ENCODE measurements at regions not wholly inside any gene's neighbourhood (a gene's known extent, or its start where the extent isn't known, plus 50 kb on each side); places are given as distances from the start of the nearest gene placed in this dataset.

DNA sequence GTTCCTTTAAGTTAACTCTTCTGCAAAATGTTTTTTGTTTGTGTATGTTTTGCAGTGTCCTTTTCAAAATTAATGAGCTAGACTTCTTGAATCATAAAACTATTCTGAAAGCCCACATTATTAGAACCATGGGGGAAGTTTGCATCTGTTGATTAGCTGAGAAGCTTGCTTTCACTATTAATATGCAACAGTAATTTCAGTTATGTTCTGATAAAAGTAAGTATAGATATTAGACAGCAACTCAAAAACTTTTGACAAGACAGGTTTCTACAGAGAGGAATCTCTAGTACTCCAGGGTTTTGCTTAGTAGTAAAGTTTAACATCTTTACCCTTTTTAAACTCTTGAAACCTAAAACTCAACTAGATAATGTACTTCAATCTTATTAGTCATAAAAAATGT lies 147.8 kb downstream of the UBE2E3 start:
- no peaks in the 10 kb centered on the region for H3K9me3 ChIP-seq (ENCODE audit: control insufficient read depth in 2 of 2, insufficient read depth in 1 of 2, low read depth in 1 of 2, low read length in 1 of 2)

DNA sequence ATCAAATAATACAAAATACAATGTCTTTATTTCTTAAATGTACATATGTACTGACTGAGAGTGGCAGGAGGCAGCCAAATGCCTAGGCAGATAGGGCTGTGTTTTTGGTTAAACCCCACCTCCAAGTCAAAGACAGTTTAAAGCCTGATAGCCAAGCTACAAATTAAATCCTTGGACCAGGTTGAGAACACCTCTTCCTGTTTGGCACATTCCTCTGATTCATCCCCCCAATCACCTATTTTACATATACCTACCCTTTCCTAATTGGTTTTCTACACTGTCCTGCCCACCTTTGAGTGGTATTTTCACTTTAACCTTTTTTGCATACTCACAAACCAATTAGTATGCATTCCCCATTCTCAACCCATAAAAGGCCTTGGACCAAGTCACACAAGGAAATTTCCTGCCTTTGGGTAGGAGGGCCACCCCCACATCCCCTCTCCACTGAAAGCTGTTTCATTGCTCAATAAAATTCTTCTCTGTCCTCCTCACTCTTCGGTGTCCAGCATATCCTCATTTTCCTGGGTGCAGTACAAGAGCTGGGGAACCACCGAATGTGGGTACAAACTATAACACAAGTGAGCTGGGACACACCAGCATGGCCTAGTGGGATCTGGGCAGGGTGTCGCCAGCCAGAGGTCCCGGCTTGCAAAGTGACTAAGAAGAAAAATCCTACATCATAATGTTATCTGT lies 149.1 kb downstream of the UBE2E3 start:
- H3K4me3 ChIP-seq (ENCODE audit: low read depth in 1 of 2, low read length in 2 of 2): no peak overlapping the region
- H3K9me3 ChIP-seq (ENCODE audit: control insufficient read depth in 2 of 2, insufficient read depth in 1 of 2, low read depth in 1 of 2, low read length in 1 of 2): no peaks in the 10 kb centered on the region
- no peak overlapping the region for H3K27ac ChIP-seq (ENCODE audit: low read depth in 2 of 2, low read length in 1 of 2)
- no peaks in the 10 kb centered on the region for H3K27me3 ChIP-seq (ENCODE audit: control insufficient read depth in 1 of 2, insufficient read depth in 2 of 2, low read length in 2 of 2)
- H3K4me1 ChIP-seq (ENCODE audit: control insufficient read depth in 2 of 2, insufficient read depth in 2 of 2, low read length in 1 of 2): no peaks in the 10 kb centered on the region
- H3K36me3 ChIP-seq (ENCODE audit: control insufficient read depth in 2 of 2, insufficient read depth in 2 of 2, low read length in 1 of 2): no peaks in the 10 kb centered on the region
- WGBS, 2 donors: 83 to 89% methylated on average over 4 of the region's 4 CpGs

More for the DNA sequence above, 147.8 kb downstream of the UBE2E3 start:
- H3K4me3 ChIP-seq (ENCODE audit: low read depth in 1 of 2, low read length in 2 of 2): no peak overlapping the region
- H3K27me3 ChIP-seq (ENCODE audit: control insufficient read depth in 1 of 2, insufficient read depth in 2 of 2, low read length in 2 of 2): no peaks in the 10 kb centered on the region
- no peak overlapping the region for H3K27ac ChIP-seq (ENCODE audit: low read depth in 2 of 2, low read length in 1 of 2)
- H3K36me3 ChIP-seq (ENCODE audit: control insufficient read depth in 2 of 2, insufficient read depth in 2 of 2, low read length in 1 of 2): no peaks in the 10 kb centered on the region
- no peaks in the 10 kb centered on the region for H3K4me1 ChIP-seq (ENCODE audit: control insufficient read depth in 2 of 2, insufficient read depth in 2 of 2, low read length in 1 of 2)

DNA sequence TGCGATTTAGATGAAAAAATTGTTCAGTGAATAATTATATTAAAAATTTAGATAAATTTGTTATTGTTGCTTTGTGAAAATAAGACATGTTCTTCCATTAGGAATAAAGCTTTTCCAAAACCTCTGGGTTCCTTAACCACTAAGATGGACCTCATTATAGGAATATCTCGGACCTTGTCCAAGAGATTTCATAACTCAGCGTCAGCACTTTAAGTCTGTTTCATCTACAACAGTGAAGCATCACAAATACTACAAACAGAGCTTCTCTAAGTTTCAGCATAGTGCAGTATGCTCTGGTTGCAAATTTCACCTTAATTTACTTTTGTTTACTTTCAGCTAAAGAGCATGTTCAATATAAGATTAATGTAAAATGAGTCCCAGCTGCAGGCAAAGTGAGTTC lies 150.3 kb downstream of the UBE2E3 start:
- Histone ChIP-seq H3K4me1 (ENCODE audit: control insufficient read depth in 2 of 2, insufficient read depth in 2 of 2, low read length in 1 of 2) (no peaks in the 10 kb centered on the region), H3K4me3 (ENCODE audit: low read depth in 1 of 2, low read length in 2 of 2) (no peak overlapping the region), H3K36me3 (ENCODE audit: control insufficient read depth in 2 of 2, insufficient read depth in 2 of 2, low read length in 1 of 2) (no peaks in the 10 kb centered on the region), H3K27me3 (ENCODE audit: control insufficient read depth in 1 of 2, insufficient read depth in 2 of 2, low read length in 2 of 2) (no peaks in the 10 kb centered on the region), H3K27ac (ENCODE audit: low read depth in 2 of 2, low read length in 1 of 2) (no peak overlapping the region), H3K9me3 (ENCODE audit: control insufficient read depth in 2 of 2, insufficient read depth in 1 of 2, low read depth in 1 of 2, low read length in 1 of 2) (no peaks in the 10 kb centered on the region)
- 77 to 78% methylated on average over 3 of the region's 3 CpGs for WGBS, 2 donors

DNA sequence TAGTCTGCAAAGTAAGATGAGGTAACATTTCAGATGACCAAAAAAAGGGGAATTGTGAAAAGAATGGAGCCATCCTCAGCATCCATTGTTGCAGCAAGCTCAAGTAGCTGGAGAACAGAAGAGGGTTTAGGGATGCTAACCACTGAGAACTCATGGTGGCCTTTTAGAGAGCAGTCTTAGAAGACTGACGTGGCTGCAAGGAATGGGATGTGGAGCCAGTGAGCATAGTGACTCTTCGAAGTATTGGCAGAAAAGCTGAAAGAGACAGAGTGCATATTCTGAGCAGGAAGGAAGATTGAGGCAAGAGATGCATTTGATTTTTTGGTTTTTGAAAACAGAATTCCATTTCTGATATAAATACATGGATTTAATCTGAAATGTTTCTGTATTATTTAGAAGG lies 151.2 kb downstream of the UBE2E3 start:
- Histone ChIP-seq H3K4me1 (ENCODE audit: control insufficient read depth in 2 of 2, insufficient read depth in 2 of 2, low read length in 1 of 2) (no peaks in the 10 kb centered on the region), H3K27ac (ENCODE audit: low read depth in 2 of 2, low read length in 1 of 2) (no peak overlapping the region), H3K9me3 (ENCODE audit: control insufficient read depth in 2 of 2, insufficient read depth in 1 of 2, low read depth in 1 of 2, low read length in 1 of 2) (no peaks in the 10 kb centered on the region), H3K36me3 (ENCODE audit: control insufficient read depth in 2 of 2, insufficient read depth in 2 of 2, low read length in 1 of 2) (no peaks in the 10 kb centered on the region), H3K27me3 (ENCODE audit: control insufficient read depth in 1 of 2, insufficient read depth in 2 of 2, low read length in 2 of 2) (no peaks in the 10 kb centered on the region), H3K4me3 (ENCODE audit: low read depth in 1 of 2, low read length in 2 of 2) (no peak overlapping the region)
- WGBS, 2 donors: 58 to 66% methylated on average over 2 of the region's 2 CpGs

DNA sequence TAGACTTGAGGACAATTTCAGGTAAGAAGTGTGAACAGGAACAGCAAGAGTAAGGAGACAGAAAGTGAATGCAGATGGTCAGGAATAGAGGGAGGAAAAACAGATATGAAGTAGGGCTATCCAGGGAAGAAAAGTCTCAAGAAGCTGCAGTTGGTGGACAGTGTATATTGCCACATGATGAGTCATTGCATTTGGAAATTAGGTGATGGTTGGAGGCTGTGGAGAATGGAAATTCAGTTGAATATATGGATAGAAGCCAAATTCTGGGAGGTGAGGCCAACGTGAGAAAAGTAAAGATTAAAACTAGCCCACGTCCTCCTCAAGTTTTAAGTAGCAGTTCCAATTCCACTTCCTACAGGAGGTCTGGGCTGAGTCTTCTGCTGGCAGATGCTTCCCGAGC lies 158.4 kb downstream of the UBE2E3 start:
- Histone ChIP-seq H3K4me3 (ENCODE audit: low read depth in 1 of 2, low read length in 2 of 2) (no peak overlapping the region), H3K36me3 (ENCODE audit: control insufficient read depth in 2 of 2, insufficient read depth in 2 of 2, low read length in 1 of 2) (no peaks in the 10 kb centered on the region), H3K4me1 (ENCODE audit: control insufficient read depth in 2 of 2, insufficient read depth in 2 of 2, low read length in 1 of 2) (no peaks in the 10 kb centered on the region), H3K27me3 (ENCODE audit: control insufficient read depth in 1 of 2, insufficient read depth in 2 of 2, low read length in 2 of 2) (no peaks in the 10 kb centered on the region), H3K27ac (ENCODE audit: low read depth in 2 of 2, low read length in 1 of 2) (no peak overlapping the region), H3K9me3 (ENCODE audit: control insufficient read depth in 2 of 2, insufficient read depth in 1 of 2, low read depth in 1 of 2, low read length in 1 of 2) (no peaks in the 10 kb centered on the region)
- WGBS, 2 donors: 56 to 63% methylated on average over 3 of the region's 3 CpGs

DNA sequence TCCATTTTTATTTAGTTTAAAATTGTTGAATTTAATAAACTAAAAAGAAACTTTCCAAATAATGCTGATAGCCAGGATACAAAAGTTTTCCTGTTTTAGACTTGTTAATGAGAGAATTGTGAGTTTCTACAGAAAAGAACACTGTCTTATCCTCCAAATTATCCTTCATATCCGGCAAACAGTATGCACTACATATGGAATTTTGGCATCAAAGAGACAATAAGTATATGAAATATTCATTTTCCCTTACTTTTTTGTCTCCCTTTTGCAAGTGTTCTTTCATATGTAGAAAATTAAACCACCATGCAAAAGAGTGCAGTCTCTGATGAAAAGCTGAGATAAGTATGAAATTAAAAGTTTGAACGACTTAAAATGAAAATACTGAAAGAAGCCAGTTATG lies 159.4 kb downstream of the UBE2E3 start:
- Histone ChIP-seq H3K27ac (ENCODE audit: low read depth in 2 of 2, low read length in 1 of 2) (no peak overlapping the region), H3K4me1 (ENCODE audit: control insufficient read depth in 2 of 2, insufficient read depth in 2 of 2, low read length in 1 of 2) (no peaks in the 10 kb centered on the region), H3K4me3 (ENCODE audit: low read depth in 1 of 2, low read length in 2 of 2) (no peak overlapping the region), H3K27me3 (ENCODE audit: control insufficient read depth in 1 of 2, insufficient read depth in 2 of 2, low read length in 2 of 2) (no peaks in the 10 kb centered on the region), H3K9me3 (ENCODE audit: control insufficient read depth in 2 of 2, insufficient read depth in 1 of 2, low read depth in 1 of 2, low read length in 1 of 2) (no peaks in the 10 kb centered on the region), H3K36me3 (ENCODE audit: control insufficient read depth in 2 of 2, insufficient read depth in 2 of 2, low read length in 1 of 2) (no peaks in the 10 kb centered on the region)
- 51 to 69% methylated on average over 2 of the region's 2 CpGs for WGBS, 2 donors

DNA sequence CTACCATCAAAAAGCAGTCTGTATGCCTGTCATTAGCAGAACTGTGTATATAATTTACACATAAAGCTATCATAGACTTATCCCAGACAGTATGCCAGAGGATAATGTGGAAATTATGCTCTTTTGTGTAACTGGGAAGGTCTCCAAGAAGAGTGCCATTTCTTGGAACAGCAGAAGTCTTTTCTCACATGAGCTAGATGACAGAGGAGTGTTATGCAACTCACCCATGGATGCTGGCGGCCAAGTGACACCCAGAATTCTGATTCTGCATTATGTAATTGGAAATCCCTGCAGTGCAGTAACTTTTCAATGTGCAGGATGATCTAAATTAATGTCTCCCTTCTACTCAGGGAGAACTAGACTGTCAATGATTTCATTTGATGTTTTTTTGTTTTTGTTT lies 160.0 kb downstream of the UBE2E3 start:
- H3K27me3 ChIP-seq (ENCODE audit: control insufficient read depth in 1 of 2, insufficient read depth in 2 of 2, low read length in 2 of 2): no peaks in the 10 kb centered on the region
- no peak overlapping the region for H3K27ac ChIP-seq (ENCODE audit: low read depth in 2 of 2, low read length in 1 of 2)
- H3K9me3 ChIP-seq (ENCODE audit: control insufficient read depth in 2 of 2, insufficient read depth in 1 of 2, low read depth in 1 of 2, low read length in 1 of 2): no peaks in the 10 kb centered on the region
- WGBS, 2 donors: 39 to 45% methylated on average over 1 of the region's 1 CpG
- H3K4me1 ChIP-seq (ENCODE audit: control insufficient read depth in 2 of 2, insufficient read depth in 2 of 2, low read length in 1 of 2): no peaks in the 10 kb centered on the region
- no peaks in the 10 kb centered on the region for H3K36me3 ChIP-seq (ENCODE audit: control insufficient read depth in 2 of 2, insufficient read depth in 2 of 2, low read length in 1 of 2)
- H3K4me3 ChIP-seq (ENCODE audit: low read depth in 1 of 2, low read length in 2 of 2): no peak overlapping the region

DNA sequence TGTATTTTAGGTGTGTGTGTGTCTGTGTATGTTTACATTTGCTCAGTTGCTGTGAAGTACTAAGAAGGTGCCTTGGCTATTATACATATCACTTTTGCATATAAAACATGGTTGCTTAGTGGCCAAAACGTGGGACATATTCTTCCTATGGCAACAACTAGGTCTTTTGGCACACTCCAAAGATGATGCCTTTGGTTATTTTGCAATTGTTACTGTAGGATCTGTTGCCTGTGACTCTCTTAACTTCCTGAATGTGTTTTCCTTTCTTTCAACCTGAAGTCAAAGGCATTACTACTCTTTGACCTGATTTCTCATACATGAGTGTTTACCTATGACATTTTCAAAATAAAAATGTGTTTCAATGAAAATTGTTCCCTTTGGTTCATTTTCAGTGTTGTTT lies 160.5 kb downstream of the UBE2E3 start:
- Histone ChIP-seq H3K36me3 (ENCODE audit: control insufficient read depth in 2 of 2, insufficient read depth in 2 of 2, low read length in 1 of 2) (no peaks in the 10 kb centered on the region), H3K4me3 (ENCODE audit: low read depth in 1 of 2, low read length in 2 of 2) (no peak overlapping the region), H3K9me3 (ENCODE audit: control insufficient read depth in 2 of 2, insufficient read depth in 1 of 2, low read depth in 1 of 2, low read length in 1 of 2) (no peaks in the 10 kb centered on the region), H3K27ac (ENCODE audit: low read depth in 2 of 2, low read length in 1 of 2) (no peak overlapping the region), H3K4me1 (ENCODE audit: control insufficient read depth in 2 of 2, insufficient read depth in 2 of 2, low read length in 1 of 2) (no peaks in the 10 kb centered on the region), H3K27me3 (ENCODE audit: control insufficient read depth in 1 of 2, insufficient read depth in 2 of 2, low read length in 2 of 2) (no peaks in the 10 kb centered on the region)
- WGBS, 2 donors: 39 to 46% methylated on average over 1 of the region's 1 CpG

DNA sequence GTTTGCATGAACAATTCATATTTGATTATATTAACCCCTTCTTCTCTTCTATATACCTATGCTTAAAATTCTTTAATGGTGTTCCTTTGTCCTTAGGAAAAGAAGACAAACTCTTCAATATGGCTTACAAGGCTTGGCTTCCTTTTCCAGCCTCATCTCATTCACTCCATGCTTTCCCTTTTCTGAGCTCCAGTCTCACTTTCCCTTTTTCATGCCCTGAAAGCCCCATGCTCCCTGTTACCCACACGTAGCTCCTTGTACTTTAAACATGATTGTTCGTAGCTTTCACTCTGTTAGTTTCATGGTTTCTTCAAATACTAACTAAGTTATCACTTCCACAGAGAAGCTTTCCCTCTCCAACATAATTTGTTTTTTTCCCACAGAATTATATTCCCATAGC lies 161.3 kb downstream of the UBE2E3 start:
- Histone ChIP-seq H3K4me3 (ENCODE audit: low read depth in 1 of 2, low read length in 2 of 2) (no peak overlapping the region), H3K27ac (ENCODE audit: low read depth in 2 of 2, low read length in 1 of 2) (no peak overlapping the region), H3K27me3 (ENCODE audit: control insufficient read depth in 1 of 2, insufficient read depth in 2 of 2, low read length in 2 of 2) (no peaks in the 10 kb centered on the region), H3K36me3 (ENCODE audit: control insufficient read depth in 2 of 2, insufficient read depth in 2 of 2, low read length in 1 of 2) (no peaks in the 10 kb centered on the region), H3K9me3 (ENCODE audit: control insufficient read depth in 2 of 2, insufficient read depth in 1 of 2, low read depth in 1 of 2, low read length in 1 of 2) (no peaks in the 10 kb centered on the region), H3K4me1 (ENCODE audit: control insufficient read depth in 2 of 2, insufficient read depth in 2 of 2, low read length in 1 of 2) (no peaks in the 10 kb centered on the region)
- 84 to 85% methylated on average over 2 of the region's 2 CpGs for WGBS, 2 donors

DNA sequence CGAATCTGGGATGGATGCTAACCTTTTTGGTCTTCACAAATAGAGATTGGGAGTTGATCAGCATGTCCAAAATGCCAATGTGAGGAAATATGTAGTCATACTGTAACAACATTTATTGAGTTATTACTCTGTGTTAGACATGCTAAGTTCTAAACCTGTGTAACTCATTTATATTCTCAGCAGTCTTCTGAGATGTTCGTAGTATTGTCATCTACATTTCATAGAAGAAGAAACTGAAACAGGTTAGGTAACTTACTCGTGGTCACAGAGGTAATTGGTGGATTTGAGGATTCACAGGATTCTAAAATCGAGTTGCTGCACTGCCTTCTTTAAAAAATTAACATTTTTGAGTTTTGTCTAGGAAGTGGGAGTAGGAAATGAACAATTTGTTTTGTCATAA lies 162.1 kb downstream of the UBE2E3 start:
- no peaks in the 10 kb centered on the region for H3K4me1 ChIP-seq (ENCODE audit: control insufficient read depth in 2 of 2, insufficient read depth in 2 of 2, low read length in 1 of 2)
- H3K4me3 ChIP-seq (ENCODE audit: low read depth in 1 of 2, low read length in 2 of 2): no peak overlapping the region
- H3K27me3 ChIP-seq (ENCODE audit: control insufficient read depth in 1 of 2, insufficient read depth in 2 of 2, low read length in 2 of 2): no peaks in the 10 kb centered on the region
- no peaks in the 10 kb centered on the region for H3K36me3 ChIP-seq (ENCODE audit: control insufficient read depth in 2 of 2, insufficient read depth in 2 of 2, low read length in 1 of 2)
- WGBS, 2 donors: 59 to 62% methylated on average over 4 of the region's 4 CpGs
- H3K27ac ChIP-seq (ENCODE audit: low read depth in 2 of 2, low read length in 1 of 2): no peak overlapping the region
- H3K9me3 ChIP-seq (ENCODE audit: control insufficient read depth in 2 of 2, insufficient read depth in 1 of 2, low read depth in 1 of 2, low read length in 1 of 2): no peaks in the 10 kb centered on the region

All from esophagus (tissue), 2 donors.